HCEC 1CT (cell line): ENCODE measurements at regions not wholly inside any gene's neighbourhood (a gene's known extent, or its start where the extent isn't known, plus 50 kb on each side); places are given as distances from the start of the nearest gene placed in this dataset.
"Not testable (repeated sequence)": the region's sequence is repeated elsewhere in the genome, so short reads cannot be mapped to it uniquely, and the experiment has no call there.

Experiments used
- DNase-seq: peaks from one replicate; pipeline ENCODE4 v3.0.0-alpha.2; 2017

GRCh38 chr16:66265048-66265415 is 101.5 kb upstream of the CDH5 start:
- no peak for DNase-seq

GRCh38 chr16:66264311-66265047 is 102.0 kb upstream of the CDH5 start:
- DNase-seq = no peak

- DNase-seq = no peak
Measured at GRCh38 chr16:66263973-66264310, 102.5 kb upstream of the CDH5 start.

- DNase-seq = no peak
Measured at GRCh38 chr16:66263168-66263972, 103.1 kb upstream of the CDH5 start.

GRCh38 chr16:66262253-66263167 is 104.0 kb upstream of the CDH5 start:
- DNase-seq = no peak

- no peak for DNase-seq
Measured at GRCh38 chr16:66261826-66262225, 104.7 kb upstream of the CDH5 start.

- no peak for DNase-seq
Measured at GRCh38 chr16:66260522-66261254, 105.8 kb upstream of the CDH5 start.

GRCh38 chr16:66258916-66259845 is 107.3 kb upstream of the CDH5 start:
- no peak for DNase-seq

- DNase-seq = no peak
Measured at GRCh38 chr16:66256919-66257318, 109.6 kb upstream of the CDH5 start.

GRCh38 chr16:66255647-66256046 is 110.8 kb upstream of the CDH5 start:
- no peak for DNase-seq

GRCh38 chr16:66254751-66255150 is 111.7 kb upstream of the CDH5 start:
- DNase-seq = no peak

- no peak for DNase-seq
Measured at GRCh38 chr16:66254106-66254505, 112.4 kb upstream of the CDH5 start.

- no peak for DNase-seq
Measured at GRCh38 chr16:66251476-66252160, 114.9 kb upstream of the CDH5 start.

- DNase-seq = no peak
Measured at GRCh38 chr16:66250686-66251431, 115.6 kb upstream of the CDH5 start.

- no peak for DNase-seq
Measured at GRCh38 chr16:66247516-66248481, 118.7 kb upstream of the CDH5 start.

GRCh38 chr16:66245868-66246267 is 120.6 kb upstream of the CDH5 start:
- no peak for DNase-seq

GRCh38 chr16:66245072-66245471 is 121.4 kb upstream of the CDH5 start:
- no peak for DNase-seq

- DNase-seq = no peak
Measured at GRCh38 chr16:66242672-66243071, 123.8 kb upstream of the CDH5 start.

GRCh38 chr16:66242206-66242605 is 124.3 kb upstream of the CDH5 start:
- DNase-seq = not testable (repeated sequence)
